ENCODE measurements at regions not wholly inside any gene's neighbourhood (a gene's known extent, or its start where the extent isn't known, plus 50 kb on each side); places are given as distances from the start of the nearest gene placed in this dataset.
A peak's percentile ranks its signal among the peaks of the same experiment; 100 is the strongest.

DNA sequence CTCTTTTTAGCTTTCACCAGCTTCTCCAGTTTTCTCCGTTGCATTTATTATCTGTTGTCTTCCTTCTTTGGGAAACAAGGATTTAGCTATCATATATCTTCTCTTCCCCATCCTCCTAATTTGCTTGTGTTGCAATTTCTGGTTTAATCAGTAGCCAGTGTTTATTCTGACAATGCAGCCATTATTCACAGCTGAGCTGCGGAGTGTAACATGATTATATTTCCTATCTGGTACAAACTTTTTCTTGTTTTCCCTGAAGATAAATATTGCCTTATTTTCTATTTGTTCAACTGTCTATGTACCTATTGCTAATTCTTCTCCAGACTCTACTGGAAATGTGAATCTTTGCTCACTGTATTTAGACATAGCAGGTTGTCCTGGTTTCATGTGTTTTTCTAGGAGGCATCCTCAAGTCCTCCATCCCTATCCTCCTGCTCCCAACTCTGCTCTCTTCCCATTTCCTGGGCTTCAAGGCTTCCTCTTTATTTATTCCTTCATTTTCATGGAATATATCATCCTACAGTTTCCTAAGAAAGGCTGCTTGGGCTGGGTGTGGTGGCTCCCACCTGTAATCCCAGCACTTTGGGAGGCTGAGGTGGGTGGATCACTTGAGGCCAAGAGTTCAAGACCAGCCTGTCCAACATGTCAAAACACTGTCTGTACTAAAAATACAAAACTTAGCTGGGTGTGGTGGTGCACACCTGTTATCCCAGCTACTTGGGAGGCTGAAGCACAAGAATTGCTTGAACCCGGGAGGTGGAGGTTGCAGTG is 72.4 kb upstream of the KDM7A start (continued):
- TF ChIP-seq, protein P1, sequence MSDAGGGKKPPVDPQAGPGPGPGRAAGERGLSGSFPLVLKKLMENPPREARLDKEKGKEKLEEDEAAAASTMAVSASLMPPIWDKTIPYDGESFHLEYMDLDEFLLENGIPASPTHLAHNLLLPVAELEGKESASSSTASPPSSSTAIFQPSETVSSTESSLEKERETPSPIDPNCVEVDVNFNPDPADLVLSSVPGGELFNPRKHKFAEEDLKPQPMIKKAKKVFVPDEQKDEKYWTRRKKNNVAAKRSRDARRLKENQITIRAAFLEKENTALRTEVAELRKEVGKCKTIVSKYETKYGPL (CRISPR knock-in tag; IDR thresholded peaks at IDR 0.05): no peak
- TF ChIP-seq FOXO1 (CRISPR knock-in tag; IDR thresholded peaks at IDR 0.05): peak; percentile 84
- no peak for TF ChIP-seq ARNT (IDR thresholded peaks at IDR 0.05)
- no peak for TF ChIP-seq FOSL1 (CRISPR knock-in tag; IDR thresholded peaks at IDR 0.05; ENCODE audit: borderline replicate concordance)
- TF ChIP-seq, protein P2, sequence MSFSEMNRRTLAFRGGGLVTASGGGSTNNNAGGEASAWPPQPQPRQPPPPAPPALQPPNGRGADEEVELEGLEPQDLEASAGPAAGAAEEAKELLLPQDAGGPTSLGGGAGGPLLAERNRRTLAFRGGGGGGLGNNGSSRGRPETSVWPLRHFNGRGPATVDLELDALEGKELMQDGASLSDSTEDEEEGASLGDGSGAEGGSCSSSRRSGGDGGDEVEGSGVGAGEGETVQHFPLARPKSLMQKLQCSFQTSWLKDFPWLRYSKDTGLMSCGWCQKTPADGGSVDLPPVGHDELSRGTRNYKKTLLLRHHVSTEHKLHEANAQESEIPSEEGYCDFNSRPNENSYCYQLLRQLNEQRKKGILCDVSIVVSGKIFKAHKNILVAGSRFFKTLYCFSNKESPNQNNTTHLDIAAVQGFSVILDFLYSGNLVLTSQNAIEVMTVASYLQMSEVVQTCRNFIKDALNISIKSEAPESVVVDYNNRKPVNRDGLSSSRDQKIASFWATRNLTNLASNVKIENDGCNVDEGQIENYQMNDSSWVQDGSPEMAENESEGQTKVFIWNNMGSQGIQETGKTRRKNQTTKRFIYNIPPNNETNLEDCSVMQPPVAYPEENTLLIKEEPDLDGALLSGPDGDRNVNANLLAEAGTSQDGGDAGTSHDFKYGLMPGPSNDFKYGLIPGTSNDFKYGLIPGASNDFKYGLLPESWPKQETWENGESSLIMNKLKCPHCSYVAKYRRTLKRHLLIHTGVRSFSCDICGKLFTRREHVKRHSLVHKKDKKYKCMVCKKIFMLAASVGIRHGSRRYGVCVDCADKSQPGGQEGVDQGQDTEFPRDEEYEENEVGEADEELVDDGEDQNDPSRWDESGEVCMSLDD (CRISPR knock-in tag; IDR thresholded peaks at IDR 0.05; ENCODE audit: borderline replicate concordance): no peak; the same call in 1 of the 2 replicates
- TF ChIP-seq ATF7-NPFF (CRISPR knock-in tag; IDR thresholded peaks at IDR 0.05; ENCODE audit: low read depth): no peak; the same call in 1 of the 2 replicates
- TF ChIP-seq CREB1 (IDR thresholded peaks at IDR 0.05): no peak
- peak; percentile 75 for TF ChIP-seq CREB1 (CRISPR knock-in tag; IDR thresholded peaks at IDR 0.05)
- TF ChIP-seq, protein P3, sequence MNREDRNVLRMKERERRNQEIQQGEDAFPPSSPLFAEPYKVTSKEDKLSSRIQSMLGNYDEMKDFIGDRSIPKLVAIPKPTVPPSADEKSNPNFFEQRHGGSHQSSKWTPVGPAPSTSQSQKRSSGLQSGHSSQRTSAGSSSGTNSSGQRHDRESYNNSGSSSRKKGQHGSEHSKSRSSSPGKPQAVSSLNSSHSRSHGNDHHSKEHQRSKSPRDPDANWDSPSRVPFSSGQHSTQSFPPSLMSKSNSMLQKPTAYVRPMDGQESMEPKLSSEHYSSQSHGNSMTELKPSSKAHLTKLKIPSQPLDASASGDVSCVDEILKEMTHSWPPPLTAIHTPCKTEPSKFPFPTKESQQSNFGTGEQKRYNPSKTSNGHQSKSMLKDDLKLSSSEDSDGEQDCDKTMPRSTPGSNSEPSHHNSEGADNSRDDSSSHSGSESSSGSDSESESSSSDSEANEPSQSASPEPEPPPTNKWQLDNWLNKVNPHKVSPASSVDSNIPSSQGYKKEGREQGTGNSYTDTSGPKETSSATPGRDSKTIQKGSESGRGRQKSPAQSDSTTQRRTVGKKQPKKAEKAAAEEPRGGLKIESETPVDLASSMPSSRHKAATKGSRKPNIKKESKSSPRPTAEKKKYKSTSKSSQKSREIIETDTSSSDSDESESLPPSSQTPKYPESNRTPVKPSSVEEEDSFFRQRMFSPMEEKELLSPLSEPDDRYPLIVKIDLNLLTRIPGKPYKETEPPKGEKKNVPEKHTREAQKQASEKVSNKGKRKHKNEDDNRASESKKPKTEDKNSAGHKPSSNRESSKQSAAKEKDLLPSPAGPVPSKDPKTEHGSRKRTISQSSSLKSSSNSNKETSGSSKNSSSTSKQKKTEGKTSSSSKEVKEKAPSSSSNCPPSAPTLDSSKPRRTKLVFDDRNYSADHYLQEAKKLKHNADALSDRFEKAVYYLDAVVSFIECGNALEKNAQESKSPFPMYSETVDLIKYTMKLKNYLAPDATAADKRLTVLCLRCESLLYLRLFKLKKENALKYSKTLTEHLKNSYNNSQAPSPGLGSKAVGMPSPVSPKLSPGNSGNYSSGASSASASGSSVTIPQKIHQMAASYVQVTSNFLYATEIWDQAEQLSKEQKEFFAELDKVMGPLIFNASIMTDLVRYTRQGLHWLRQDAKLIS (CRISPR knock-in tag; IDR thresholded peaks at IDR 0.05): no peak
- TF ChIP-seq TBL1XR1 (IDR thresholded peaks at IDR 0.05; ENCODE audit: borderline replicate concordance, low read length, partially characterized antibody): no peak
- TF ChIP-seq ZNF577 (CRISPR knock-in tag; IDR thresholded peaks at IDR 0.05; ENCODE audit: borderline replicate concordance, low read depth): no peak
- 0 out of 2 replicates have a peak, but pooled peaks have one; percentile 76 for TF ChIP-seq ZNF792 (CRISPR knock-in tag; IDR thresholded peaks at IDR 0.05)
- no peak for TF ChIP-seq MTA3 (CRISPR knock-in tag; IDR thresholded peaks at IDR 0.05)
- TF ChIP-seq ZFP36L1 (CRISPR knock-in tag; IDR thresholded peaks at IDR 0.05): no peak
- TF ChIP-seq ZNF766 (CRISPR knock-in tag; IDR thresholded peaks at IDR 0.05; ENCODE audit: borderline replicate concordance): no peak
- no peak for TF ChIP-seq U2AF1 (optimal IDR thresholded peaks at IDR 0.05; ENCODE audit: low read depth, low read length)
- TF ChIP-seq ZNF292 (CRISPR knock-in tag; IDR thresholded peaks at IDR 0.05; ENCODE audit: borderline replicate concordance, low read depth): no peak
- no peak for TF ChIP-seq HES4 (CRISPR knock-in tag; IDR thresholded peaks at IDR 0.05; ENCODE audit: borderline replicate concordance)
- no peak for TF ChIP-seq REL (CRISPR knock-in tag; conservative IDR thresholded peaks at IDR 0.05)
- no peak for TF ChIP-seq CCDC6 (CRISPR knock-in tag; IDR thresholded peaks at IDR 0.05)
- no peak for TF ChIP-seq SP1 (IDR thresholded peaks at IDR 0.05)
- no peak for TF ChIP-seq SP1 (CRISPR knock-in tag; IDR thresholded peaks at IDR 0.05)
- peak; percentile 94 for TF ChIP-seq CEBPB (IDR thresholded peaks at IDR 0.05; ENCODE audit: borderline replicate concordance, low read depth, low read length)
- no peak for TF ChIP-seq TMF1 (CRISPR knock-in tag; IDR thresholded peaks at IDR 0.05; ENCODE audit: low read depth)
- TF ChIP-seq ZMAT3 (CRISPR knock-in tag; conservative IDR thresholded peaks at IDR 0.05): no peak
- no peak for TF ChIP-seq ZSCAN20 (CRISPR knock-in tag; IDR thresholded peaks at IDR 0.05; ENCODE audit: borderline replicate concordance)

Data from HepG2 (cell line).